Activated CD4-positive, alpha-beta T cell treated with anti-CD3 and anti-CD28 coated beads, Interleukin-2, amount 50 U/mL, for 24 hours (primary cell): ENCODE measurements at regions not wholly inside any gene's neighbourhood (a gene's known extent, or its start where the extent isn't known, plus 50 kb on each side); places are given as distances from the start of the nearest gene placed in this dataset.
"Not testable (repeated sequence)": the region's sequence is repeated elsewhere in the genome, so short reads cannot be mapped to it uniquely, and the experiment has no call there.

Experiments used
- DNase-seq, 2 donors: peaks; one replicate each; pipeline ENCODE4 v3.0.0-alpha.2; 2020; ENCODE audit warnings: low read depth in 1 of 2, low spot score in 1 of 2

GRCh38 chr1:234907208-234907939, 221.3 kb downstream of the TOMM20 start:
- no peak for DNase-seq

- no peak for DNase-seq
Measured at GRCh38 chr1:234906654-234907053, 222.0 kb downstream of the TOMM20 start.

GRCh38 chr1:234902774-234903547, 225.7 kb downstream of the TOMM20 start:
- DNase-seq = no peak

- DNase-seq = no peak
Measured at GRCh38 chr1:234901491-234902049, 227.1 kb downstream of the TOMM20 start.

GRCh38 chr1:234900595-234900994, 228.0 kb downstream of the TOMM20 start:
- DNase-seq = no peak

- no peak for DNase-seq
Measured at GRCh38 chr1:234899730-234900072, 228.9 kb downstream of the TOMM20 start.

- DNase-seq = no peak
Measured at GRCh38 chr1:234899041-234899729, 229.5 kb downstream of the TOMM20 start.

- DNase-seq = no peak
Measured at GRCh38 chr1:234898455-234899033, 230.1 kb downstream of the TOMM20 start.

GRCh38 chr1:234897754-234898454, 230.7 kb downstream of the TOMM20 start:
- DNase-seq = no peak

- no peak for DNase-seq
Measured at GRCh38 chr1:234897390-234897749, 231.3 kb downstream of the TOMM20 start.

- no peak for DNase-seq
Measured at GRCh38 chr1:234896477-234897389, 231.9 kb downstream of the TOMM20 start.

GRCh38 chr1:234893725-234894630, 234.7 kb downstream of the TOMM20 start:
- DNase-seq = peak in 1 of 2 donors; percentile 25

- DNase-seq = no peak
Measured at GRCh38 chr1:234893359-234893724, 235.3 kb downstream of the TOMM20 start.

- DNase-seq = no peak
Measured at GRCh38 chr1:234892642-234893041, 236.0 kb downstream of the TOMM20 start.

- no peak for DNase-seq
Measured at GRCh38 chr1:234891427-234891826, 237.2 kb downstream of the TOMM20 start.

GRCh38 chr1:234889643-234890042, 239.0 kb downstream of the TOMM20 start:
- DNase-seq = no peak

GRCh38 chr1:234888247-234888646, 240.4 kb downstream of the TOMM20 start:
- DNase-seq = not testable (repeated sequence)

GRCh38 chr1:234887016-234887900, 241.4 kb downstream of the TOMM20 start:
- no peak for DNase-seq
